Neuronal stem cell (in vitro differentiated cells): ENCODE measurements at regions not wholly inside any gene's neighbourhood (a gene's known extent, or its start where the extent isn't known, plus 50 kb on each side); places are given as distances from the start of the nearest gene placed in this dataset.

Experiments
- DNase-seq: peaks from one replicate; pipeline ENCODE4 v3.0.0-alpha.2; 2013; ENCODE audit warnings: low spot score
- H2AFZ ChIP-seq: one replicate; pipeline ENCODE4 v1.6.1; 2013; ENCODE audit warnings: mild to moderate bottlenecking, low read length, inconsistent platforms
- H2AK5ac ChIP-seq: 2 replicates; pipeline ENCODE4 v1.6.1; 2013; ENCODE audit warnings: low read depth, mild to moderate bottlenecking, inconsistent platforms, low read length, moderate library complexity, mixed read lengths
- H2BK120ac ChIP-seq: 2 replicates; pipeline ENCODE4 v1.6.1; 2013; ENCODE audit warnings: low read depth, mild to moderate bottlenecking, inconsistent platforms, low read length, moderate library complexity, mixed read lengths
- H2BK12ac ChIP-seq: one replicate; pipeline ENCODE4 v1.6.1; 2013; ENCODE audit warnings: low read length, inconsistent platforms
- H2BK15ac ChIP-seq: 2 replicates; pipeline ENCODE4 v1.6.1; 2013; ENCODE audit warnings: mild to moderate bottlenecking, low read length, inconsistent platforms, mixed read lengths
- H2BK5ac ChIP-seq: one replicate; pipeline ENCODE4 v1.6.1; 2013; ENCODE audit warnings: inconsistent platforms, mild to moderate bottlenecking, low read length, moderate library complexity
- H3K14ac ChIP-seq: one replicate; pipeline ENCODE4 v1.6.1; 2013; ENCODE audit warnings: low read length, inconsistent platforms
- H3K18ac ChIP-seq: 2 replicates; pipeline ENCODE4 v1.6.1; 2013; ENCODE audit warnings: low read length, inconsistent platforms
- H3K23ac ChIP-seq: 2 replicates; pipeline ENCODE4 v1.6.1; 2013; ENCODE audit warnings: low read depth, mild to moderate bottlenecking, mixed read lengths, low read length, inconsistent platforms; ENCODE audit not compliant: poor library complexity
- H3K27ac ChIP-seq: replicated peaks from 3 replicates; pipeline ENCODE4 v1.5.1; 2013; ENCODE audit warnings: low read length, inconsistent platforms
- H3K27me3 ChIP-seq, 3 experiments: 2 replicates each; pipeline ENCODE4 v1.6.1; 2013; ENCODE audit warnings: low read length in 3 of 3, mild to moderate bottlenecking in 2 of 3, inconsistent platforms in 1 of 3, low read depth in 1 of 3, mixed read lengths in 1 of 3, moderate library complexity in 1 of 3; ENCODE audit not compliant: control insufficient read depth in 3 of 3, insufficient read depth in 3 of 3
- H3K36me3 ChIP-seq, 2 donors: replicated peaks in 1 of 2; 2 replicates each; pipeline ENCODE4 v1.6.1; 2013; ENCODE audit warnings: low read length in 2 of 2; ENCODE audit not compliant: control insufficient read depth in 2 of 2, insufficient read depth in 2 of 2
- H3K4ac ChIP-seq: 2 replicates; pipeline ENCODE4 v1.6.1; 2013; ENCODE audit warnings: inconsistent platforms, mild to moderate bottlenecking, low read length, moderate library complexity
- H3K4me1 ChIP-seq, 2 donors: 1 replicate in 1 of 2; 2 replicates in 1 of 2; pipeline ENCODE4 v1.6.1; 2013; ENCODE audit warnings: low read length in 2 of 2, low read depth in 1 of 2; ENCODE audit not compliant: control insufficient read depth in 2 of 2, insufficient read depth in 1 of 2
- H3K4me2 ChIP-seq: one replicate; pipeline ENCODE4 v1.6.1; 2013; ENCODE audit warnings: mild to moderate bottlenecking, low read length, inconsistent platforms; ENCODE audit not compliant: insufficient read depth, poor library complexity, severe bottlenecking
- H3K4me3 ChIP-seq, 2 donors: 2 replicates each; pipeline ENCODE4 v1.5.1; 2013; ENCODE audit warnings: low read length in 2 of 2, mild to moderate bottlenecking in 2 of 2, inconsistent platforms in 1 of 2, moderate library complexity in 1 of 2
- H3K79me1 ChIP-seq: one replicate; pipeline ENCODE4 v1.6.1; 2013; ENCODE audit warnings: low read depth, mild to moderate bottlenecking, inconsistent platforms, low read length, moderate library complexity
- H3K9ac ChIP-seq: one replicate; pipeline ENCODE4 v1.6.1; 2013; ENCODE audit warnings: mild to moderate bottlenecking, low read depth, low read length, inconsistent platforms; ENCODE audit not compliant: poor library complexity
- H3K9me3 ChIP-seq, 2 donors: replicated peaks in 1 of 2; 2 replicates each; pipeline versions ENCODE3 to v1.6.1; 2013; ENCODE audit warnings: low read length in 2 of 2, mild to moderate bottlenecking in 2 of 2, inconsistent platforms in 1 of 2, low read depth in 1 of 2, mixed read lengths in 1 of 2, moderate library complexity in 1 of 2; ENCODE audit not compliant: control insufficient read depth in 2 of 2, insufficient read depth in 1 of 2
- H4K8ac ChIP-seq: one replicate; pipeline ENCODE4 v1.6.1; 2013; ENCODE audit warnings: low read depth, mild to moderate bottlenecking, inconsistent platforms, low read length, moderate library complexity
- H4K91ac ChIP-seq: one replicate; pipeline ENCODE4 v1.6.1; 2013; ENCODE audit warnings: low read length, low read depth, mild to moderate bottlenecking, inconsistent platforms; ENCODE audit not compliant: poor library complexity
- WGBS, 2 donors: extraction: QIAGEN DNeasy Blood & Tissue Kit; methylation state at CpG; one replicate each; pipeline ENCODE4 v1.1.7; 2013; ENCODE audit warnings: missing lambda C conversion rate in 2 of 2, mixed read lengths in 1 of 2; ENCODE audit not compliant: insufficient read length in 2 of 2, insufficient replicate concordance in 1 of 2; ENCODE audit errors: extremely low coverage in 2 of 2; 5-methylcytosine and 5-hydroxymethylcytosine counted together

DNA sequence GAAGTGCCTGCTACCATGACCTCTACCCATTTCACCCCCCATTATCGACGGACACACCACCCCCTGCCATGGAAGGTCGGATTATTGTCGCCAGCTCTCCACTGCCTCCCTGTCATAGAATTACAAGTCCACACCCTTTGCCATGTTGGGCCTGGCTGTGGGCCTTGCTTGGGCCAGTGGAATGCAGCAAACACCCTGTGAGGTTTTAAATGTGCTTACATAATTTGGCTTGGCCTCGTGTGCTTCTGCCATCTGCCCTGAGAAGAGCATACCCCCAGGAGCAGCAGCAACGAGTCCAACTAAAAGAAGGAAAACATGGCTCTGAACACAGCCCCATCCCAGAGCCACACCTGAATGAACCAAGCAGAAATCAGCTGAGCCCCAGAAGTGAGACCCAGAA, 94.1 kb upstream of the PRDM11 start:
- H3K4ac ChIP-seq, result no peak overlapping the region
- no peaks in the 10 kb centered on the region for H3K36me3 ChIP-seq
- no peak overlapping the region for H3K14ac ChIP-seq
- H3K27me3 ChIP-seq, result peaks cover 0 to 17% (median 0%) of the 10 kb centered on the region in 3 experiments
- no CpG with 5 or more reads among the region's 6 CpGs for WGBS, 2 donors
- peak overlapping the region; percentile 42 for H2BK15ac ChIP-seq
- peak overlapping the region; percentile 38 for H3K18ac ChIP-seq
- H3K27ac ChIP-seq, result no peak overlapping the region
- H2AFZ ChIP-seq, result no peak overlapping the region
- H3K4me2 ChIP-seq, result no peak overlapping the region
- H3K9me3 ChIP-seq, result no peaks in the 10 kb centered on the region
- no peak overlapping the region for H2BK120ac ChIP-seq
- no peak overlapping the region for H3K23ac ChIP-seq
- no peak overlapping the region for H2BK5ac ChIP-seq
- H2AK5ac ChIP-seq, result peak overlapping the region; percentile 43
- H4K91ac ChIP-seq, result no peak overlapping the region
- DNase-seq, result no peak
- no peaks in the 10 kb centered on the region for H3K79me1 ChIP-seq
- peaks cover 0 to 28% of the 10 kb centered on the region in 2 donors for H3K4me1 ChIP-seq
- H2BK12ac ChIP-seq, result no peak overlapping the region
- H4K8ac ChIP-seq, result no peak overlapping the region
- H3K4me3 ChIP-seq, result no peak overlapping the region
- H3K9ac ChIP-seq, result no peak overlapping the region

DNA sequence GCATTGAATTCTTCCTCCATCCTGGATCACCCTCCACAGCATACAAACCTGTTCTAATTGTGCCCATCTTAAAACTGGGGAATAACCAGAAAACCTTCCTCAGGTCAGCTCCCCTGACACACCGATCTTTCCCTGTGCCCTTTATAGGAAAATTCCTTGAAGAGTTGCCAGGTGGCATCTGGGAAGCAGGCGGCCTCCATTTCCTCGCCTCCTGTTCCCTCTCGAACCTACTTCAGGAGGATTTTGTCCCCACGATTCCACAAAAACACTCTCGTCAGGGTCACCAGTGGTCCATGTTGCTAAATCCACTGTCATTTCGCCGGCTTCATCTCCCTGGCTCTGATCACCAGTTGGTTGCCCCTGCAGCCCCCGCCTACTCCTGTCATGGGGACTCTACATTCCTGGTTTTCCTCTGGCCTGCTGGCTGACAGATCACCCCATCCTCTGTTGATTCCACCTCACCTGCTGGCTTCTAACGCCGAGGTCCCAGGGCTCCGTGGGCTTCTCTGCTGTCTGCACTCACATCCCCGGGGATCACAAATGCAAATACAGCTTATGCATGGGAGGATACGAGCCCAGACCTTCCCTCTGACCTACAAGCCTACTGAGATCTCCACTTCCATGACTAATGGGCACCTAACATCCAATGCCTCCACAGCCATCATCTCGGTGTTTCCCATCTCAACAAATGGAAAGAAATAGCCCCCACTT, 92.5 kb upstream of the PRDM11 start:
- Histone ChIP-seq H3K4me1 (peaks cover 0 to 35% of the 10 kb centered on the region in 2 donors), H2BK120ac (peak overlapping the region; percentile 33)
- WGBS, 2 donors, result no CpG with 5 or more reads among the region's 15 CpGs

DNA sequence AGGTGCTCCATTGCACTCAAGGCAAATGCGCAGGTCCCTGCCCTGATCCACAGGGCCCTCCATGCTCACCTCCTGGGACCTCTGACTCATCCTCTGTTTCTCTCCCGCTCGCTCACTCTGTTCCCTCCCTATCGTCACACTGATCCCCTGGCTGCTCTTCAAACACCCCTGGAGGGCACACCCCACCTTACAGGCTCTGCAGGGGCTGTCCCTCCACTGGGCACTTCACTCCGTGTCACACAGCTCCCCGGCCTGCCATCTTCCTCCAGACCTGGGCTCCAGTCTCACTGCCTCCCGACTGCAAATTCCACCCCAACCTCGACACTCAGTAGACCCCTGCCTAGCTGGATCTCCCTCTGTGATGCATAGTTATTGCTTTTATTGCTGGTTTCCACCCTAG, 91.5 kb upstream of the PRDM11 start:
- Histone ChIP-seq H2BK15ac (no peak overlapping the region), H3K79me1 (no peaks in the 10 kb centered on the region), H3K27ac (no peak overlapping the region), H3K23ac (no peak overlapping the region), H2BK120ac (peak overlapping the region; percentile 90), H3K4me2 (no peak overlapping the region), H3K14ac (no peak overlapping the region), H3K27me3 (peaks cover 0 to 29% (median 0%) of the 10 kb centered on the region in 3 experiments), H2AK5ac (peak overlapping the region; percentile 51), H3K18ac (peak overlapping the region; percentile 20), H3K9me3 (no peaks in the 10 kb centered on the region), H3K9ac (no peak overlapping the region), H4K8ac (no peak overlapping the region), H2AFZ (no peak overlapping the region), H3K36me3 (no peaks in the 10 kb centered on the region), H3K4ac (no peak overlapping the region), H3K4me1 (peaks cover 0 to 34% of the 10 kb centered on the region in 2 donors), H2BK12ac (peak overlapping the region; percentile 97), H4K91ac (peak overlapping the region; percentile 6), H3K4me3 (no peak overlapping the region), H2BK5ac (peak overlapping the region; percentile 30)
- WGBS, 2 donors, result no CpG with 5 or more reads among the region's 8 CpGs
- DNase-seq, result no peak

More for the DNA sequence above, 92.5 kb upstream of the PRDM11 start:
- Histone ChIP-seq H3K9ac (no peak overlapping the region), H3K23ac (no peak overlapping the region), H2BK12ac (peak overlapping the region; percentile 53), H3K27ac (no peak overlapping the region), H2AFZ (no peak overlapping the region), H3K4me2 (no peak overlapping the region), H2AK5ac (peak overlapping the region; percentile 92), H2BK15ac (peak overlapping the region; percentile 71), H3K79me1 (no peaks in the 10 kb centered on the region), H3K9me3 (no peaks in the 10 kb centered on the region), H3K18ac (peak overlapping the region; percentile 84), H3K36me3 (no peaks in the 10 kb centered on the region), H4K91ac (no peak overlapping the region), H3K27me3 (peaks cover 0 to 30% (median 0%) of the 10 kb centered on the region in 3 experiments), H3K14ac (peak overlapping the region; percentile 3), H2BK5ac (no peak overlapping the region), H3K4me3 (no peak overlapping the region), H3K4ac (no peak overlapping the region), H4K8ac (no peak overlapping the region)
- no peak for DNase-seq

DNA sequence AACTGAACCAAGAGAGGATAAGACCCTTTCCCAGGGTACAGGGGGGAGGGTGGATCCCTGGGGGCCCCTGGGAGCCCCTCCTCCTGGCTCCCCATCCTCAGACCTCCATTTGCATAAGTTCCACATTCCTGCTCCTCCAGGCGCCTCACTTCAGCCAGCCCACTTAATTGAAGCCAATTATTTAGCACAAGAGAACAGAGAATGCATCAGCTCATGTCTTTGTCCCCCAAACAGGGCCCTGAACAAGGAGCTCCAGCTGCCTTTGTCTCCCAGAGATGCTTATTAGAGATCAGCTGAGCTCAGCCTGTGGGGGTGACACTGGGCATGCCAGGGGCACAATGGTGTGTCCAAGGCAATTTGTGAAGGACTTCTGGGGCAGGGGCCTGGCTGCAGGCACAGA, 89.9 kb upstream of the PRDM11 start:
- no peaks in the 10 kb centered on the region for H3K9me3 ChIP-seq
- H4K91ac ChIP-seq, result no peak overlapping the region
- DNase-seq, result peak; percentile 87
- no peaks in the 10 kb centered on the region for H3K79me1 ChIP-seq
- H4K8ac ChIP-seq, result no peak overlapping the region
- no peak overlapping the region for H3K23ac ChIP-seq
- peaks cover 0 to 25% (median 0%) of the 10 kb centered on the region in 3 experiments for H3K27me3 ChIP-seq
- no peak overlapping the region for H3K14ac ChIP-seq
- no peak overlapping the region for H3K9ac ChIP-seq
- no CpG with 5 or more reads among the region's 1 CpG for WGBS, 2 donors
- H3K4ac ChIP-seq, result no peak overlapping the region
- H3K27ac ChIP-seq, result peak overlapping the region; percentile 92
- H3K36me3 ChIP-seq, result no peaks in the 10 kb centered on the region
- peak overlapping the region; percentile 3 for H3K18ac ChIP-seq
- H3K4me2 ChIP-seq, result peak overlapping the region; percentile 13
- H3K4me1 ChIP-seq, result peaks cover 0 to 34% of the 10 kb centered on the region in 2 donors
- no peak overlapping the region for H2BK15ac ChIP-seq
- no peak overlapping the region for H2BK120ac ChIP-seq
- H2AK5ac ChIP-seq, result no peak overlapping the region
- no peak overlapping the region for H2AFZ ChIP-seq
- no peak overlapping the region for H2BK5ac ChIP-seq
- H2BK12ac ChIP-seq, result no peak overlapping the region
- H3K4me3 ChIP-seq, result no peak overlapping the region
